Common myeloid progenitor, CD34-positive (primary cell): ENCODE measurements at regions not wholly inside any gene's neighbourhood (a gene's known extent, or its start where the extent isn't known, plus 50 kb on each side); places are given as distances from the start of the nearest gene placed in this dataset.

Experiments
- CTCF ChIA-PET: fragments of 350-600 bp; sonication (Branson Sonifier 250); formaldehyde crosslinking; loops from one replicate; lab custom pipeline; 2021; ENCODE audit warnings: antibody characterized with exemption; lab: Charles Lee
- POLR2A ChIA-PET: fragments of 350-600 bp; sonication (Branson Sonifier 250); formaldehyde crosslinking; loops from one replicate; lab custom pipeline; 2021; ENCODE audit warnings: antibody characterized with exemption; lab: Charles Lee
- DNase-seq, 3 donors: peaks; one replicate each; pipeline versions ENCODE4 v3.0.0 to v3.0.0-alpha.2; 2013
- H3K27ac ChIP-seq, 2 experiments: 1 replicate in 1 of 2; 2 replicates in 1 of 2; pipeline ENCODE4 v1.7.0; 2013; ENCODE audit warnings: inconsistent platforms in 2 of 2, low read length in 2 of 2, mild to moderate bottlenecking in 2 of 2, low read depth in 1 of 2, moderate library complexity in 1 of 2; ENCODE audit not compliant: severe bottlenecking in 2 of 2, insufficient read depth in 1 of 2, poor library complexity in 1 of 2
- H3K27me3 ChIP-seq, 5 experiments: replicated peaks in 2 of 5; 1 replicate in 3 of 5; 2 replicates in 2 of 5; pipeline versions ENCODE4 v1.6.1 to v1.7.0; 2013; ENCODE audit warnings: low read length in 4 of 5, mild to moderate bottlenecking in 2 of 5, moderate library complexity in 2 of 5, inconsistent platforms in 1 of 5; ENCODE audit not compliant: insufficient read depth in 5 of 5, control insufficient read depth in 4 of 5
- H3K36me3 ChIP-seq, 4 experiments: 1 replicate in 2 of 4; 2 replicates in 2 of 4; pipeline versions ENCODE4 v1.6.1 to v1.7.0; 2013; ENCODE audit warnings: low read length in 3 of 4, control low read depth in 1 of 4, mild to moderate bottlenecking in 1 of 4; ENCODE audit not compliant: control insufficient read depth in 4 of 4, insufficient read depth in 4 of 4
- H3K4me1 ChIP-seq, 4 experiments: 1 replicate in 3 of 4; 2 replicates in 1 of 4; pipeline versions ENCODE4 v1.6.1 to v1.7.1; 2013; ENCODE audit warnings: low read length in 3 of 4, mild to moderate bottlenecking in 3 of 4, control low read depth in 1 of 4, inconsistent platforms in 1 of 4, moderate library complexity in 1 of 4; ENCODE audit not compliant: control insufficient read depth in 4 of 4, insufficient read depth in 4 of 4; ENCODE audit errors: control extremely low read depth in 1 of 4
- H3K4me3 ChIP-seq, 7 experiments: 1 replicate in 4 of 7; 2 replicates in 3 of 7; pipeline versions ENCODE4 v1.5.1 to v1.7.0; 2013; ENCODE audit warnings: mild to moderate bottlenecking in 7 of 7, low read length in 6 of 7, moderate library complexity in 6 of 7, inconsistent platforms in 2 of 7, low read depth in 2 of 7, control low read depth in 1 of 7; ENCODE audit not compliant: insufficient read depth in 4 of 7, control insufficient read depth in 1 of 7; ENCODE audit errors: extremely low read depth in 1 of 7
- H3K9me3 ChIP-seq, 5 experiments: 1 replicate in 4 of 5; 2 replicates in 1 of 5; pipeline versions ENCODE4 v1.6.1 to v1.7.1; 2013; ENCODE audit warnings: low read length in 4 of 5, mild to moderate bottlenecking in 2 of 5, inconsistent platforms in 1 of 5, low read depth in 1 of 5, moderate library complexity in 1 of 5; ENCODE audit not compliant: control insufficient read depth in 4 of 5, insufficient read depth in 2 of 5; ENCODE audit errors: control extremely low read depth in 1 of 5
- WGBS: methylation state at CpG from one replicate; pipeline ENCODE4 v1.1.5; 2013; ENCODE audit not compliant: insufficient coverage; 5-methylcytosine and 5-hydroxymethylcytosine counted together

GRCh38 chr4:175297965-175298565 is 379.9 kb downstream of the ADAM29 start:
- Histone ChIP-seq H3K4me3 (no peak overlapping the region), H3K36me3 (no peaks in the 10 kb centered on the region), H3K9me3 (no peaks in the 10 kb centered on the region), H3K4me1 (no peaks in the 10 kb centered on the region), H3K27me3 (no peaks in the 10 kb centered on the region), H3K27ac (no peak overlapping the region)
- no CpG with 5 or more reads among the region's 2 CpGs for WGBS
- CTCF ChIA-PET, result no interaction called here
- DNase-seq, result no peak
- POLR2A ChIA-PET, result no interaction called here

DNA sequence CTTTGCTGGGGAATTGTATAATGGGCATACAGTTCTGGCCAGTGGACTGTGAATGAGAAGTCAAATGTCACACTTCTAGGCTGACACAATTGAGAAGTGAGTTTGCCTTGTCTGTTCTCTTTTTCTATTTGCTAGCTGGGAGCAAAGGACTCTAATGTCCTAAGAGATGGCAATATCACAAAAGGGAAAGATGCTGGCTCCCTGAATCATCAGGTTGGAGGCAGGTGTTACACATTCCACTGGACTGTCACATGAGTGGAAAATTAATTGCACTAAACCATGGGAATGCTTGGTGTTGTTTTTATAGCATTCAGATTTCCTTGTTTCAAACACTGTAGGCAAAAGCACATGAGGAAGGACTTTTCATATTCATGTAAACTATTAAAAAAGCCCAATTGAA is 388.3 kb downstream of the ADAM29 start:
- no peak for DNase-seq
- POLR2A ChIA-PET, result no interaction called here

DNA sequence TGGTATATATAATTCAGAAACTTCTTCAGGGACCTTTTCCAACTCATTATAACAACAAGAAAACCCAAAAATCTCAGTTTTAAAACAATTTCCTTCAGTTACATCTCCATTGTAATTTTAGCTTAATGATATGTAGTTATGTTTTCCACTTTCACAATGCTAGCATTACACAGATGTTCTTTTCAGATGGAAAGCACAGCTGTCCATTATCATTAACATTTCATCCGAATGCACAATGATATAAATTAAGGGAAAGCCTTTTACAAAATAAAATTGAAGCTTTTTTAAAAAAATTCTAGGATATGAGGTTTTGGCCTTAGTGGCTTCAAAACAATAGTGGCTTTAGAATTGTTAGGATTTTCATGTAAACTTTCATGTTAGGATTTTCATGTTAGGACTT is 389.2 kb downstream of the ADAM29 start:
- POLR2A ChIA-PET, result no interaction called here

More for the DNA sequence above, 388.3 kb downstream of the ADAM29 start:
- CTCF ChIA-PET, result no interaction called here
- Histone ChIP-seq H3K36me3 (no peaks in the 10 kb centered on the region), H3K9me3 (no peaks in the 10 kb centered on the region), H3K4me3 (no peak overlapping the region), H3K27me3 (no peaks in the 10 kb centered on the region), H3K4me1 (no peaks in the 10 kb centered on the region), H3K27ac (no peak overlapping the region)

DNA sequence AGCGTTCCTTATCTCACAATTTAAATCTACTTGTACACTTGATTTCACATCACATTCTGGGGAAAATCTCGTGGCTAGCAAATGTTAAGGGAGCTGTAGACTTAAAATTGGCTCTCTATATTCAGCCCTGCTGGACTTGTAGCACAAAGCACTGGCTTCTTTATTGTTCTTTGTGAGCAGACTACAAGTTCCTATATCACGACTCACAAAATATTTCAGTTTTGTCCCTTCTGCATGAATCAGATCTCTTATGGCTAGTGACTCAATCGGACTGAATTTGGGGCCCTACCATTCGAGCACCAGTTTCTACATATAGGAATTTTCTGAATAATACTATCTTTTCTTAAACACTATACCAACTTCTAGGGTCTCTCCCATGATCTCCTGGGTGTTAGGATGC is 390.1 kb downstream of the ADAM29 start:
- no peaks in the 10 kb centered on the region for H3K36me3 ChIP-seq

More for the DNA sequence above, 389.2 kb downstream of the ADAM29 start:
- no peak overlapping the region for H3K4me3 ChIP-seq
- H3K4me1 ChIP-seq, result no peaks in the 10 kb centered on the region
- H3K36me3 ChIP-seq, result no peaks in the 10 kb centered on the region
- no CpG with 5 or more reads among the region's 1 CpG for WGBS
- no peaks in the 10 kb centered on the region for H3K9me3 ChIP-seq
- H3K27ac ChIP-seq, result no peak overlapping the region
- CTCF ChIA-PET, result no interaction called here
- no peak for DNase-seq
- H3K27me3 ChIP-seq, result no peaks in the 10 kb centered on the region

GRCh38 chr4:175309041-175309440 is 390.9 kb downstream of the ADAM29 start:
- WGBS, result no CpG with 5 or more reads among the region's 3 CpGs
- CTCF ChIA-PET, result no interaction called here
- no peaks in the 10 kb centered on the region for H3K9me3 ChIP-seq
- H3K4me3 ChIP-seq, result no peak overlapping the region
- no peak overlapping the region for H3K27ac ChIP-seq
- no peaks in the 10 kb centered on the region for H3K36me3 ChIP-seq
- no peak for DNase-seq
- no peaks in the 10 kb centered on the region for H3K27me3 ChIP-seq
- H3K4me1 ChIP-seq, result no peaks in the 10 kb centered on the region
- POLR2A ChIA-PET, result no interaction called here

More for the DNA sequence above, 390.1 kb downstream of the ADAM29 start:
- POLR2A ChIA-PET, result no interaction called here
- WGBS, result 100% methylated on average over 3 of the region's 5 CpGs
- Histone ChIP-seq H3K27me3 (no peaks in the 10 kb centered on the region), H3K4me3 (no peak overlapping the region), H3K9me3 (no peaks in the 10 kb centered on the region), H3K4me1 (no peaks in the 10 kb centered on the region), H3K27ac (no peak overlapping the region)
- CTCF ChIA-PET, result no interaction called here
- DNase-seq, result no peak

GRCh38 chr4:175325230-175325629 is 407.1 kb downstream of the ADAM29 start:
- Histone ChIP-seq H3K36me3 (no peaks in the 10 kb centered on the region), H3K4me3 (no peak overlapping the region), H3K9me3 (peaks cover 0 to 4% (median 0%) of the 10 kb centered on the region in 5 experiments), H3K27me3 (no peaks in the 10 kb centered on the region), H3K4me1 (no peaks in the 10 kb centered on the region), H3K27ac (no peak overlapping the region)
- ChIA-PET CTCF (no interaction called here), POLR2A (no interaction called here)
- 98% methylated on average over 5 of the region's 5 CpGs for WGBS
- DNase-seq, result no peak

DNA sequence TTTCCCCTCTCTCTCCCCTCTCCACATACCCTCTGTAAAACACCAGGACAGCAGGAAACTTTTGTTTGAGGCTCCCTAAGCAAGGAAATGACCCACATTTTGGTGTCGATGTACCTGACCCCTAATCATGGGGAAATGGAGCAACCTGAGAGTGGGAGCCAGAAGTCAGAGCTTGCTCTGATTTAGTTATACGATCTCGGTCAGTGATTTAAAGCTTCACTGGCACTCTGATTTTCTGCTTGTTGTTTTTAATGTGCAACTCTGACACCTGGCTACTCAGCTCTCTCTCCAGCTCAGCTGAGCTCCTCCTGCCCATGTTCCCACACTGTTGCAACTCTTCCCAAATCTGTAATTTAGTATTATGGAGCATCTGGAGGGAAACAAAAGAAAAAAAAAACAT is 408.6 kb downstream of the ADAM29 start:
- ChIA-PET POLR2A (no interaction called here), CTCF (no interaction called here)
- Histone ChIP-seq H3K4me1 (peaks cover 0 to 2% (median 0%) of the 10 kb centered on the region in 4 experiments), H3K27ac (no peak overlapping the region), H3K36me3 (no peaks in the 10 kb centered on the region), H3K27me3 (no peaks in the 10 kb centered on the region), H3K9me3 (peaks cover 0 to 4% (median 0%) of the 10 kb centered on the region in 5 experiments), H3K4me3 (no peak overlapping the region)
- 91% methylated on average over 3 of the region's 3 CpGs for WGBS
- DNase-seq, result no peak
